Stomach (tissue), 8 donors: ENCODE measurements at regions not wholly inside any gene's neighbourhood (a gene's known extent, or its start where the extent isn't known, plus 50 kb on each side); places are given as distances from the start of the nearest gene placed in this dataset.

Experiments used
- DNase-seq, 2 donors: peaks; one replicate each; pipeline versions ENCODE4 v3.0.0 to v3.0.0-alpha.2; 2013 to 2019
- H3K27ac ChIP-seq, 5 donors: fragments of 200-600 bp in 4 of 5; sonication (generic) in 4 of 5; one replicate each; pipeline ENCODE4 v1.5.1; 2013 to 2019; ENCODE audit warnings: mild to moderate bottlenecking in 1 of 5, moderate library complexity in 1 of 5
- H3K27me3 ChIP-seq, 3 donors: fragments of 200-600 bp; sonication (generic); one replicate each; pipeline ENCODE4 v1.5.1; 2017 to 2019; ENCODE audit warnings: mixed run types in 1 of 3
- H3K36me3 ChIP-seq, 4 donors: fragments of 200-600 bp; sonication (generic); 1 replicate in 3 of 4; 2 replicates in 1 of 4; pipeline ENCODE4 v1.5.1; 2016 to 2019
- H3K4me1 ChIP-seq, 4 donors: fragments of 200-600 bp; sonication (generic); one replicate each; pipeline ENCODE4 v1.5.1; 2016 to 2019
- H3K4me3 ChIP-seq, 4 donors: fragments of 200-600 bp; sonication (generic) in 3 of 4; one replicate each; pipeline ENCODE4 v1.5.1; 2016 to 2019; ENCODE audit warnings: mild to moderate bottlenecking in 1 of 4
- H3K9me3 ChIP-seq, 4 donors: fragments of 200-600 bp; sonication (generic); one replicate each; pipeline ENCODE4 v1.5.1; 2016 to 2019
- EP300 ChIP-seq: sonication (generic); formaldehyde crosslinking; IDR thresholded peaks from one replicate; pipeline ENCODE4 v1.6.1; 2017; ENCODE audit warnings: antibody characterized with exemption
- POLR2A ChIP-seq, 4 donors: fragments of 450-650 bp; IDR thresholded peaks; one replicate each; pipeline ENCODE4 v1.6.1; 2016; ENCODE audit warnings: antibody characterized with exemption in 4 of 4, control low read depth in 2 of 4, mild to moderate bottlenecking in 1 of 4, moderate library complexity in 1 of 4
- POLR2AphosphoS5 ChIP-seq, 3 donors: sonication (generic); formaldehyde crosslinking; IDR thresholded peaks; one replicate each; pipeline ENCODE4 v1.6.1; 2016; ENCODE audit warnings: antibody characterized with exemption in 3 of 3
- WGBS, 5 donors: extraction: QIAGEN DNeasy Blood & Tissue Kit in 3 of 5; methylation state at CpG; one replicate each; pipeline versions ENCODE4 v1.1.5 to v1.1.7; 2013 to 2018; 5-methylcytosine and 5-hydroxymethylcytosine counted together
- intact Hi-C: fragments of 100-400 bp; cut with DNase I; formaldehyde crosslinking; loops from one replicate; pipeline ENCODE4 v1.15.1; 2023; ENCODE audit warnings: low total_unique reads
- TF ChIP-seq, protein P1 (sequence below), 7 experiments: fragments of 450-650 bp in 4 of 7; fragments of 200-600 bp in 3 of 7; sonication (generic) in 3 of 7; IDR thresholded peaks; one replicate each; pipeline ENCODE4 v1.5.1; 2016 to 2019; ENCODE audit warnings: antibody characterized with exemption in 7 of 7, control low read depth in 2 of 7, mild to moderate bottlenecking in 1 of 7
- donor health status: healthy with polysubstance abuse.
- donor health status: Bipolar disorder and iron deficiency.
- donor health status: healthy.

DNA sequence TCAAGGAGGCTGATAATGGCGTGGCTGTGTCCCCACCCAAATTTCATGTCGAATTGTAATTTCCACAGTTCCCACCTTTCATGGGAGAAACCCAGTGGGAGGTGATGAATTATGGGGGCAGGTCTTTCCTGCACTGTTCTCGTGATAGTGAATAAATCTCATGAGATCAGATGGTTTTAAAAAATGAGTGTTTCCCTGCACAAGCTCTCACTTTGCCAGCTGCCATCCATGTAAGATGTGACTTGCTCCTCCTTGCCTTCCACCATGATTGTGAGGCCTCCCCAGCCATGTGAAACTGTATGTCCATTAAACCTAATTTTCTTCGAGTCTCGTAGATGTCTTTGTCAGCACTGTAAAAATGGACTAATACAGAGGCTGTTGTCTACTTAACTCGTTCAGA, 488.3 kb downstream of the SPRY1 start:
- Histone ChIP-seq H3K9me3 (peaks cover 0 to 3% (median 0%) of the 10 kb centered on the region in 4 donors), H3K27ac (no peak overlapping the region), H3K36me3 (no peaks in the 10 kb centered on the region), H3K4me3 (no peak overlapping the region), H3K4me1 (peaks cover 0 to 4% (median 0%) of the 10 kb centered on the region in 4 donors), H3K27me3 (no peaks in the 10 kb centered on the region)
- no peak for DNase-seq
- WGBS, 5 donors, result 91 to 95% (median 91%) methylated on average over 6 of the region's 6 CpGs
- TF ChIP-seq POLR2AphosphoS5 (IDR thresholded peaks at IDR 0.05) (no peak), POLR2A (IDR thresholded peaks at IDR 0.05) (no peak), EP300 (no peak)
- TF ChIP-seq, protein P1, sequence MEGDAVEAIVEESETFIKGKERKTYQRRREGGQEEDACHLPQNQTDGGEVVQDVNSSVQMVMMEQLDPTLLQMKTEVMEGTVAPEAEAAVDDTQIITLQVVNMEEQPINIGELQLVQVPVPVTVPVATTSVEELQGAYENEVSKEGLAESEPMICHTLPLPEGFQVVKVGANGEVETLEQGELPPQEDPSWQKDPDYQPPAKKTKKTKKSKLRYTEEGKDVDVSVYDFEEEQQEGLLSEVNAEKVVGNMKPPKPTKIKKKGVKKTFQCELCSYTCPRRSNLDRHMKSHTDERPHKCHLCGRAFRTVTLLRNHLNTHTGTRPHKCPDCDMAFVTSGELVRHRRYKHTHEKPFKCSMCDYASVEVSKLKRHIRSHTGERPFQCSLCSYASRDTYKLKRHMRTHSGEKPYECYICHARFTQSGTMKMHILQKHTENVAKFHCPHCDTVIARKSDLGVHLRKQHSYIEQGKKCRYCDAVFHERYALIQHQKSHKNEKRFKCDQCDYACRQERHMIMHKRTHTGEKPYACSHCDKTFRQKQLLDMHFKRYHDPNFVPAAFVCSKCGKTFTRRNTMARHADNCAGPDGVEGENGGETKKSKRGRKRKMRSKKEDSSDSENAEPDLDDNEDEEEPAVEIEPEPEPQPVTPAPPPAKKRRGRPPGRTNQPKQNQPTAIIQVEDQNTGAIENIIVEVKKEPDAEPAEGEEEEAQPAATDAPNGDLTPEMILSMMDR (IDR thresholded peaks at IDR 0.05), result no peak
- intact Hi-C loops, result no loop called here

DNA sequence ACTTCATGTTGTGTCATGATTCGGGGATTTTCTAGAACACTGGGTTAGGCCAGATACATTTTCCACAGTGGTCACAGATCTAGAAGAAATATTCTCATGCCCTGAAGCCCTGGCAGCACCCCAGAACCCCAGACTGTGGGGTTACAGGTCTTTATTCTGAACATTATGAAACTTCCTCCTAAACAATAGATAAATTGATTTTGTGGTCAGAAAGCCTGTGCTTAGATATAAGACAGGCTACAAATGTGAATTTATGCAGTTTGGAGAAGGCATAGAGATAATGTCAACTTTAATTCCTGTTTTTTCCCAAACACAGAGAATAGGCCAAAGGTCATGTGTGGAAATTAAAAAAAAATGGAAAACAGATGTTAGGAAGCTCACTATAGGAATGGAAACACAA, 492.9 kb downstream of the SPRY1 start:
- peak in 1 of 2 donors; percentile 30 for DNase-seq
- Histone ChIP-seq H3K36me3 (no peaks in the 10 kb centered on the region), H3K9me3 (peaks cover 0 to 3% (median 0%) of the 10 kb centered on the region in 4 donors), H3K4me1 (peaks cover 0 to 19% (median 8%) of the 10 kb centered on the region in 4 donors), H3K27ac (no peak overlapping the region), H3K27me3 (no peaks in the 10 kb centered on the region), H3K4me3 (no peak overlapping the region)
- intact Hi-C loops, result no loop called here
- 56 to 83% (median 76%) methylated on average over 1 of the region's 1 CpG for WGBS, 5 donors
- no peak for TF ChIP-seq POLR2AphosphoS5 (IDR thresholded peaks at IDR 0.05)
- TF ChIP-seq, protein P1 (IDR thresholded peaks at IDR 0.05), result no peak
- TF ChIP-seq POLR2A (IDR thresholded peaks at IDR 0.05), result no peak
- TF ChIP-seq EP300, result no peak

DNA sequence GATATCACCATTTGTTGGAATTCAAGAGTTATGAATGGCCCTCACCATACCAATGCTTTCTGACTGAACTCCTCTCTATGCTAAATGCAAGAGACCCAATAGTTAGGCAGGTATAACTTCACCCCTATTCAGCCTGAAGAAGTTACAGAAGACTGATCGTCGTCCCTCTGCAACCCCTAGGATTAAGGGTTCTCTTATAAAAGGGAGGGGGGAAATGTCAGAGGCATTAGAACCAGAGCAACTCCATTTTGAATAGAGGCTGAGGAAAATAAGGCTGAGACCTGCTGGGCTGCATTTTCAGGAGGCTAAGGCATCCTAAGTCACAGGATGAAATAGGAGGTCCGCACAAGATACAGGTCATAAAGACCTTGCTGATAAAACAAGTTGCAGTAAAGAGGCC, 494.3 kb downstream of the SPRY1 start:
- Histone ChIP-seq H3K36me3 (no peaks in the 10 kb centered on the region), H3K4me3 (no peak overlapping the region), H3K4me1 (peaks cover 0 to 19% (median 8%) of the 10 kb centered on the region in 4 donors), H3K27me3 (no peaks in the 10 kb centered on the region), H3K27ac (no peak overlapping the region), H3K9me3 (no peaks in the 10 kb centered on the region)
- WGBS, 5 donors, result 77 to 97% (median 96%) methylated on average over 3 of the region's 3 CpGs
- TF ChIP-seq EP300 (no peak), POLR2A (IDR thresholded peaks at IDR 0.05) (no peak), POLR2AphosphoS5 (IDR thresholded peaks at IDR 0.05) (no peak)
- TF ChIP-seq, protein P1 (IDR thresholded peaks at IDR 0.05), result no peak
- no peak for DNase-seq
- intact Hi-C loops, result no loop called here

DNA sequence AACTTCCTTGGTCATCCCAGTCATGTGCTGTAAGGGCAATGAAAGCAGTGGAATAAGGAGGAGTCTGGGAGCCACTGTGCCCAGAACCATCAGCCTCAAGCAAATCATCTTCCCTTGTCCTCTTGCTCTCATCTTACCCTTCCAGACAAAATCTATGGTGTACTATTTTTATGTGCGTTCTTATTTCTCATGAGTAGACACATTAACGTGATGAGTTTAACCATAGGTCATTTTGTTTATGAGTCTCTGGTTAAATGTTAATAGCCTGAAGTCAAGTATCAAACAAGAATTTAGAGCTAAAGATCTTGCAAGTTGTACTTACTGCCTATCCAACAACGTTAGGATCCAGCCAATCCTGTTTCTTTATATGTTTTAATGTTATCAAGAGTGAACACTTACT, 495.3 kb downstream of the SPRY1 start:
- Histone ChIP-seq H3K27me3 (no peaks in the 10 kb centered on the region), H3K4me1 (peaks cover 0 to 25% (median 8%) of the 10 kb centered on the region in 4 donors), H3K9me3 (no peaks in the 10 kb centered on the region), H3K36me3 (no peaks in the 10 kb centered on the region), H3K4me3 (no peak overlapping the region), H3K27ac (no peak overlapping the region)
- DNase-seq, result no peak
- TF ChIP-seq POLR2A (IDR thresholded peaks at IDR 0.05) (no peak), POLR2AphosphoS5 (IDR thresholded peaks at IDR 0.05) (no peak), EP300 (no peak)
- TF ChIP-seq, protein P1 (IDR thresholded peaks at IDR 0.05), result no peak
- intact Hi-C loops, result no loop called here
- 71 to 77% (median 76%) methylated on average over 3 of the region's 3 CpGs for WGBS, 5 donors
